HG03060 (cell line): ENCODE measurements at regions not wholly inside any gene's neighbourhood (a gene's known extent, or its start where the extent isn't known, plus 50 kb on each side); places are given as distances from the start of the nearest gene placed in this dataset.
"Not testable (repeated sequence)": the region's sequence is repeated elsewhere in the genome, so short reads cannot be mapped to it uniquely, and the experiment has no call there.

Source experiments
- ATAC-seq: cut with Tn5 transposase; IDR thresholded peaks from one replicate; pipeline ENCODE4 v1.9.1; 2021; ENCODE audit warnings: low read depth, moderate number of reproducible peaks; ENCODE audit not compliant: unreplicated experiment

GRCh38 chr6:71360556-71361335, 72.1 kb downstream of the OGFRL1 start:
- ATAC-seq, result not testable (repeated sequence)

- no peak for ATAC-seq
These were observed 76.4 kb downstream of the OGFRL1 start for GRCh38 chr6:71364889-71365542.

GRCh38 chr6:71367756-71368155, 79.1 kb downstream of the OGFRL1 start:
- ATAC-seq, result no peak

- no peak for ATAC-seq
These were observed 79.7 kb downstream of the OGFRL1 start for GRCh38 chr6:71368284-71368683.

- no peak for ATAC-seq
These were observed 82.9 kb downstream of the OGFRL1 start for GRCh38 chr6:71371559-71371958.

- no peak for ATAC-seq
These were observed 85.3 kb downstream of the OGFRL1 start for GRCh38 chr6:71373943-71374342.

- ATAC-seq, result no peak
These were observed 87.1 kb downstream of the OGFRL1 start for GRCh38 chr6:71375676-71376075.

GRCh38 chr6:71376830-71377229, 88.2 kb downstream of the OGFRL1 start:
- no peak for ATAC-seq

- no peak for ATAC-seq
These were observed 94.9 kb downstream of the OGFRL1 start for GRCh38 chr6:71383476-71383875.

- no peak for ATAC-seq
These were observed 95.4 kb downstream of the OGFRL1 start for GRCh38 chr6:71383901-71384489.

- no peak for ATAC-seq
These were observed 96.7 kb downstream of the OGFRL1 start for GRCh38 chr6:71385111-71385822.

- ATAC-seq, result no peak
These were observed 97.6 kb downstream of the OGFRL1 start for GRCh38 chr6:71386215-71386614.

- ATAC-seq, result no peak
These were observed 98.6 kb downstream of the OGFRL1 start for GRCh38 chr6:71387179-71387578.

GRCh38 chr6:71388068-71388744, 99.6 kb downstream of the OGFRL1 start:
- no peak for ATAC-seq

- no peak for ATAC-seq
These were observed 100.4 kb downstream of the OGFRL1 start for GRCh38 chr6:71388856-71389527.

- ATAC-seq, result no peak
These were observed 102.5 kb downstream of the OGFRL1 start for GRCh38 chr6:71391126-71391525.

GRCh38 chr6:71392276-71392675, 103.7 kb downstream of the OGFRL1 start:
- no peak for ATAC-seq

GRCh38 chr6:71393471-71393870, 104.9 kb downstream of the OGFRL1 start:
- ATAC-seq, result no peak

- no peak for ATAC-seq
These were observed 105.4 kb downstream of the OGFRL1 start for GRCh38 chr6:71393981-71394432.

GRCh38 chr6:71394926-71395325, 106.3 kb downstream of the OGFRL1 start:
- ATAC-seq, result no peak
